ENCODE measurements at regions not wholly inside any gene's neighbourhood (a gene's known extent, or its start where the extent isn't known, plus 50 kb on each side); places are given as distances from the start of the nearest gene placed in this dataset.

GRCh38 chr10:44684661-44685060, 226.5 kb upstream of the TMEM72 start (continued):
- TF ChIP-seq EZH2phosphoT487 (IDR thresholded peaks at IDR 0.05; ENCODE audit: borderline replicate concordance) (no peak), POLR2A (IDR thresholded peaks at IDR 0.05; ENCODE audit: borderline replicate concordance, extremely low read depth, insufficient read depth, insufficient read length) (no peak), JUND (IDR thresholded peaks at IDR 0.05) (no peak), ATF3 (IDR thresholded peaks at IDR 0.05) (no peak), CEBPB (IDR thresholded peaks at IDR 0.05; ENCODE audit: low read depth) (no peak)

- Histone ChIP-seq H3K36me3 (ENCODE audit: control insufficient read depth in 1 of 2, insufficient read depth in 2 of 2, low read length in 2 of 2) (no peaks in the 10 kb centered on the region), H3K9me3 (ENCODE audit: control insufficient read depth in 1 of 2, insufficient read depth in 1 of 2, low read depth in 1 of 2, low read length in 2 of 2) (no peaks in the 10 kb centered on the region), H3K27me3 (ENCODE audit: insufficient read depth, low read length) (0 out of 2 replicates have a peak, but pooled peaks cover 11% of the 10 kb centered on the region), H4K20me1 (ENCODE audit: insufficient read depth) (no peaks in the 10 kb centered on the region), H3K27ac (ENCODE audit: low read depth, low read length) (no peak overlapping the region), H3K4me3 (replicated peaks in 1 of 2; ENCODE audit: low read depth in 1 of 2, low read length in 2 of 2) (no peak overlapping the region), H2AFZ (ENCODE audit: low read depth, low read length, poor library complexity, severe bottlenecking) (no peak overlapping the region), H3K9me2 (ENCODE audit: insufficient read depth) (no peaks in the 10 kb centered on the region), H3K4me2 (ENCODE audit: low read length) (no peak overlapping the region), H3K4me1 (ENCODE audit: control insufficient read depth in 1 of 2, insufficient read depth in 2 of 2, low read length in 2 of 2) (no peaks in the 10 kb centered on the region), H3K9ac (ENCODE audit: low read length) (no peak overlapping the region), H3K79me2 (ENCODE audit: insufficient read depth, low read length) (no peaks in the 10 kb centered on the region)
- intact Hi-C loops (cut with micrococcal nuclease) = no loop called here
- RAD21 ChIA-PET (ENCODE audit: low non-redundant PET in 1 of 2, low total read pairs in 2 of 2, uncharacterized antibody in 2 of 2, unreplicated experiment in 2 of 2) = no interaction called here
- ATAC-seq (no peak), DNase-seq (ENCODE audit: low read depth, low spot score) (no peak)
- CTCF ChIA-PET = no interaction called here
- TF ChIP-seq CBX3 (IDR thresholded peaks at IDR 0.05; ENCODE audit: low read depth) (no peak), ZFX (IDR thresholded peaks at IDR 0.05) (no peak), JUND (IDR thresholded peaks at IDR 0.05) (no peak), YY1 (IDR thresholded peaks at IDR 0.05; ENCODE audit: extremely low read depth, insufficient replicate concordance, low read depth, low read length) (no peak), EZH2phosphoT487 (IDR thresholded peaks at IDR 0.05; ENCODE audit: borderline replicate concordance) (no peak), CEBPB (IDR thresholded peaks at IDR 0.05; ENCODE audit: low read depth) (no peak), EGR1 (IDR thresholded peaks at IDR 0.05; ENCODE audit: low read depth) (no peak), MAX (IDR thresholded peaks at IDR 0.05) (no peak), ZBTB33 (IDR thresholded peaks at IDR 0.05; ENCODE audit: extremely low read depth, insufficient replicate concordance, low read length) (no peak), RAD21 (IDR thresholded peaks at IDR 0.05; ENCODE audit: low read depth) (no peak), POLR2A (IDR thresholded peaks at IDR 0.05; ENCODE audit: borderline replicate concordance, extremely low read depth, insufficient read depth, insufficient read length) (no peak), ELF1 (IDR thresholded peaks at IDR 0.05; ENCODE audit: borderline replicate concordance, low read depth) (no peak), ZNF274 (IDR thresholded peaks at IDR 0.05; ENCODE audit: low read depth, low read length) (no peak), REST (IDR thresholded peaks at IDR 0.05; ENCODE audit: low read depth) (no peak), ATF3 (IDR thresholded peaks at IDR 0.05) (no peak), SRF (IDR thresholded peaks at IDR 0.05; ENCODE audit: low read depth) (no peak), TCF7L2 (IDR thresholded peaks at IDR 0.05; ENCODE audit: borderline replicate concordance, extremely low read depth, insufficient read depth, insufficient read length) (no peak), EZH2 (IDR thresholded peaks at IDR 0.05) (no peak), SP1 (IDR thresholded peaks at IDR 0.05; ENCODE audit: low read depth) (no peak), SIN3A (IDR thresholded peaks at IDR 0.05; ENCODE audit: low read depth) (no peak)
- POLR2A ChIA-PET = no interaction called here
- no TSS peak for BruUV-seq (replicated peaks)
Measured at GRCh38 chr10:44685220-44685619, 225.9 kb upstream of the TMEM72 start.

All from HCT116 (cell line).